ENCODE measurements at regions not wholly inside any gene's neighbourhood (a gene's known extent, or its start where the extent isn't known, plus 50 kb on each side); places are given as distances from the start of the nearest gene placed in this dataset.

DNA sequence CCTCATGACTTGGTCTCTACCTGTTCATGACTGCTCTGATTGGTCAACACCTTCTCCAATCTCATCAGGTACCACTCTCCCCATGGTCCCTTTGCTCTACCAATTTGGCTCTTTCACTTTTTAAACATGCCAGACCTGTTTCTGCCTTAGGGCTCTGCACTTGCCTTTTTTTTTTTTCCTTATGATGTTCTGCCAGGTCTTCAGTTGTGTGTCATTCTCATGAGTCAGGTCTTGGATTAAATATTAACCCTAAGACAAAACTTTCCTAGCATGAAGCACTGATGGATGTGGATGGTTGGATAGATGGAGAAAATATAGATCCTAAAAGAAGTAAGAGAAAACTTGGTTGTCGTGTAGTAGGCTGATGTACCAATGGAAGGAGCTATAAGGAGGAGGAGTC is 219.3 kb downstream of the TTC32 start:
- no peak for DNase-seq (ENCODE audit: low read depth)

DNA sequence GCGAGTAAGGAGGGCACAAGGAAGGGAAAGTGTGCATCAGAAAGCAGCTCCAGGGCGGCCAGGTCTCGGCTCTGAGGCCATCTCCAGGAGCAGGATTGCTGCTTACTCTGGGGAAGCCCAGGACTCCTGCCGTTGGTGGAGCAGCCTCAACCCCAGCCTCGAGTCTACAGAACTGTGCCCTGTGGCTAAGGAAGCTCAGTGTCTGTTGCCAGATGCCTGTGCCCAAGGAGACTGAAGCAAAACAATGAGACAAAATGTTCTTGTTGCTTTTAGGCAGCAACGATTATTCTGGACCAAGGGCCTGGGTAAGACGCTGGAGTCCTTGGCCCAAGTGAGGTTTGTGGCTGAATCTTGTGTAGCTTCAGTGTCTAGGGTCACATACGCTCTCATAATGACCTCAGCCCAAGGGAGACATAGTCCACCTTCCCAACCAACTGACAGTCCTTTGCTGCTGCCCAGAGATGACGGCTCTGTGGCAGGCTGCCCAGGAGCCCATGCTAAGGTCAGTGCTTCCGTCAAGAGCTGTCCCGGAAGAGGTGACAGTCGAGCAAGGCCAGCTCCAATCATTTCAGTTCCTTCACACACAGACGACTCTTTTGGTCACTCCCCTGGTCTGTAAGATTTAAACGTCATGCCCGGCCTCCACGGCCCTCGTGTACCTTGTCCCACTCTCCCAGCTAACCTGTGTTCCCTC is 223.8 kb downstream of the TTC32 start:
- DNase-seq (ENCODE audit: low read depth), result no peak
- H3K4me3 ChIP-seq (ENCODE audit: low read length), result no peak overlapping the region
- TF ChIP-seq, protein P1, sequence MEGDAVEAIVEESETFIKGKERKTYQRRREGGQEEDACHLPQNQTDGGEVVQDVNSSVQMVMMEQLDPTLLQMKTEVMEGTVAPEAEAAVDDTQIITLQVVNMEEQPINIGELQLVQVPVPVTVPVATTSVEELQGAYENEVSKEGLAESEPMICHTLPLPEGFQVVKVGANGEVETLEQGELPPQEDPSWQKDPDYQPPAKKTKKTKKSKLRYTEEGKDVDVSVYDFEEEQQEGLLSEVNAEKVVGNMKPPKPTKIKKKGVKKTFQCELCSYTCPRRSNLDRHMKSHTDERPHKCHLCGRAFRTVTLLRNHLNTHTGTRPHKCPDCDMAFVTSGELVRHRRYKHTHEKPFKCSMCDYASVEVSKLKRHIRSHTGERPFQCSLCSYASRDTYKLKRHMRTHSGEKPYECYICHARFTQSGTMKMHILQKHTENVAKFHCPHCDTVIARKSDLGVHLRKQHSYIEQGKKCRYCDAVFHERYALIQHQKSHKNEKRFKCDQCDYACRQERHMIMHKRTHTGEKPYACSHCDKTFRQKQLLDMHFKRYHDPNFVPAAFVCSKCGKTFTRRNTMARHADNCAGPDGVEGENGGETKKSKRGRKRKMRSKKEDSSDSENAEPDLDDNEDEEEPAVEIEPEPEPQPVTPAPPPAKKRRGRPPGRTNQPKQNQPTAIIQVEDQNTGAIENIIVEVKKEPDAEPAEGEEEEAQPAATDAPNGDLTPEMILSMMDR (conservative IDR thresholded peaks at IDR 0.05; ENCODE audit: low read length), result no peak

More for the DNA sequence above, 219.3 kb downstream of the TTC32 start:
- no peak overlapping the region for H3K4me3 ChIP-seq (ENCODE audit: low read length)
- TF ChIP-seq, protein P1 (conservative IDR thresholded peaks at IDR 0.05; ENCODE audit: low read length), result no peak

DNA sequence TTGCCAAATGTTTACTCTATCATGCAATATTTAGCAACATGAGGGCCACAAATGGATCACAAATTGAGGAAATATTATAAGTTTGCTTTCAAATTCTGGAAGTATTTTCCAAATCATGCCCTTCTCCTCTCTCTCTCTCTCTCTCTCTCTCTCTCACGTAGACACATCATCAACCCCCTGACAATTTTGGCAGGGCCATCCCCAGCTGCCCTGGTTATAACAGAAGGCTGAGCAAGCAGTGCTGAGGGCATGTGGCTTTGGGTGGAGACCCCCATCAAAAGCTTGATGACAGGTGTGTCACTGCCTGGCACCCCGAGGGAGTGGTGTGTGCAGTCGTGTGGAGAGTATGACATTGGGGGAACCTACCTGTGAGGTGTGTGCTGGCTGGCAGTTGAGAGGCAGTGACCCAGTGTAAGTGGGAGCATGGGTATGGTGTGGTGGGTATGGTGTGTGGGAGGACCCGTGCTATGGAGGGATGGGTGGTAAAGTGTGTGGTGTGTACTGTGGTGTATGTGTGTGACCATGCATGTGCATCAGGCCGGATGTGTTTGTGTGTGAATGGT is 224.5 kb downstream of the TTC32 start:
- no peak for DNase-seq (ENCODE audit: low read depth)
- TF ChIP-seq, protein P1 (conservative IDR thresholded peaks at IDR 0.05; ENCODE audit: low read length), result no peak
- no peak overlapping the region for H3K4me3 ChIP-seq (ENCODE audit: low read length)

DNA sequence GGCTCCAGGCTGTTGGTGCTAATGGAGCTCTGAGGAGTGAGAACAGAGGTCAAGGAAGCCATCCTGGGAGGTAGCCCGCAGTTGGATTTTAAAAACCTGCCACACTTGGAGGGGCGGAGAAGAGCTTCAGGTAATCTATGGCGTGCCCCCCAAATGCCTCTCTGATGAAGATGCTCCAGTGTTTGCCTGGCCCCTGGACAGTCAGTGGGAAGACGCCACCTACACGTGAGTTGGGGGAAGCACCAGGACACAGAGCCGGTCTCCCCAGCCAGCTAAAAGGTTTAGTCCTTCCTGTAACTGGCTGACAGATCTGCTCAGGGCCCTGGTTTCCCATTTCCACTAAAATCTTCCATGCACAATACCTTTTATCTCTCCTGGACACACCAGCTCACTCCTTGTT is 225.0 kb downstream of the TTC32 start:
- no peak for DNase-seq (ENCODE audit: low read depth)
- no peak overlapping the region for H3K4me3 ChIP-seq (ENCODE audit: low read length)
- TF ChIP-seq, protein P1 (conservative IDR thresholded peaks at IDR 0.05; ENCODE audit: low read length), result no peak

DNA sequence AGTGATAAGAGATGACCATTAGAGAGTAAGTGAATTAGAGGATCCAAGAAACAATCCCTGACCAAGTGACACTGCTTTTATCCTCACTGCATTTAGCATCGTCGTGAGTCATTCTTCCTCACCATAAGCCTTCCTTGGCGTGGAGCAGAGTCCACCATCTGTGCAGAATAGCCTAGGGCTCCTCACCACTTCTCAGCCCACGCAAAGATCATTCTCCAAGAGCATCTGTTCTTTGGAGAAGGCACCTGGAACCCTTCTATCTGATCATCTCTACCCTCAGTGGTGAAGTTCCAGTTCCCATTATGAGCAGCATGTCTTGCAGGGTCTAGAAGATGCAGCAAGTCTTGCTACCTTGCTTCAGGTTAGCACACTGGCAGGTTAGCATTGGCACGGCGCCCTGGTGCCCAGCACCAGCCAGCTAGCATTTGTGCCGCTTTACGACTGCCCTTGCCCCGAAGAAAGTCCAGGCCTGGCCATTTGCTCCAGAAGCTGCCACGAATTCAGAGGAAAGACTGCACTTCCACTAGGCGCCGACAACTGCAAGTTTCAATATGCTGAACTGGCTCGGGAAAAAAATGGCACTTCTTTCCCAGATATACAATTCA is 225.8 kb downstream of the TTC32 start:
- TF ChIP-seq, protein P1 (conservative IDR thresholded peaks at IDR 0.05; ENCODE audit: low read length), result no peak
- DNase-seq (ENCODE audit: low read depth), result peak; percentile 73
- no peak overlapping the region for H3K4me3 ChIP-seq (ENCODE audit: low read length)

DNA sequence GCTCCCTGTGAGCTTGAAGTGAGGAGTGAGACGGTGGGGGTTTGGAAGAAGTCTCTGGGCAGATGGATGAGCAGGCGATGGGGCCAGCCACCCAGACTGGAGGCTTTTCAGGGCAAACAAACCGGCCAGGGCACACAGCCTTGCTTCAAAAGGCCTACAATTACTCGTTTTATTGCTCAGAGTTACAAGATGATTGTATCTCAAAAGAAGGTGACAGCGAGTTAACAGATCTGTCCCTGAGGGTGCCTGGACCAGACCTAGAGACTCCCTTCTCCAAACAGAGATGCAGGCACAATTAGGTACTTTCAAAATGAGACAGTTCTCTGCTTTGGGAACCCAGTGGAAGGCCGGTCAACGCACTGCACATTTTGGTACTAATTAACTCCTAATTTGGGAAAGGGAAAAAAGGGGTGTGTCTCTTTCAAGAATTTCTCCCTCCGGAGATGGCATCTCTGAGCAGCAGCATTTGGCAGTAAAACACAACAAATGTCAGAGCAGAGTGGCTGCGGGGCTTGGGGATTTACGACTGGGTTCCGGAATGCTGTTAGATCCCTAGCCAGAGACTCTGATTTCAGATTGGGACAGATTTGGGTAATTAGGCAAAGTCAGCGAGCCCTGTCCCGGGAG is 226.7 kb downstream of the TTC32 start:
- TF ChIP-seq, protein P1 (conservative IDR thresholded peaks at IDR 0.05; ENCODE audit: low read length), result no peak
- peak; percentile 29 for DNase-seq (ENCODE audit: low read depth)
- no peak overlapping the region for H3K4me3 ChIP-seq (ENCODE audit: low read length)
